Fibroblast of lung (primary cell): ENCODE measurements at regions not wholly inside any gene's neighbourhood (a gene's known extent, or its start where the extent isn't known, plus 50 kb on each side); places are given as distances from the start of the nearest gene placed in this dataset.
A peak's percentile ranks its signal among the peaks of the same experiment; 100 is the strongest.

ENCODE experiments used
- DNase-seq, 2 donors: peaks; one replicate each; pipeline versions ENCODE4 v3.0.0 to v3.0.0-alpha.2; 2010; ENCODE audit warnings: low read depth in 2 of 2
- H2AFZ ChIP-seq: 2 replicates; pipeline ENCODE4 v1.5.1; 2012; ENCODE audit warnings: low read length, control low read depth, inconsistent platforms
- H3K27ac ChIP-seq: 2 replicates; pipeline ENCODE4 v1.5.1; 2011; ENCODE audit warnings: low read length, control low read depth; ENCODE audit not compliant: insufficient read depth
- H3K27me3 ChIP-seq: 2 replicates; pipeline ENCODE4 v1.5.1; 2011; ENCODE audit warnings: mild to moderate bottlenecking, low read length; ENCODE audit not compliant: control insufficient read depth, insufficient read depth
- H3K36me3 ChIP-seq: 2 replicates; pipeline ENCODE4 v1.5.1; 2011; ENCODE audit warnings: low read length; ENCODE audit not compliant: control insufficient read depth, insufficient read depth
- H3K4me1 ChIP-seq: 2 replicates; pipeline ENCODE4 v1.5.1; 2011; ENCODE audit warnings: low read length; ENCODE audit not compliant: control insufficient read depth, insufficient read depth; ENCODE audit errors: extremely low read depth
- H3K4me2 ChIP-seq: 2 replicates; pipeline ENCODE4 v1.5.1; 2011; ENCODE audit warnings: low read length, control low read depth; ENCODE audit not compliant: insufficient read depth; ENCODE audit errors: extremely low read depth
- H3K4me3 ChIP-seq, 4 experiments: fragments of 200-600 bp in 1 of 4; sonication (generic) in 1 of 4; replicated peaks in 1 of 4; 2 replicates each; pipeline ENCODE4 v1.5.1; 2011 to 2016; ENCODE audit warnings: low read length in 4 of 4, low read depth in 3 of 4, mild to moderate bottlenecking in 3 of 4, control low read depth in 2 of 4, inconsistent platforms in 1 of 4, mixed read lengths in 1 of 4; ENCODE audit not compliant: insufficient read depth in 1 of 4; ENCODE audit errors: control extremely low read depth in 1 of 4
- H3K79me2 ChIP-seq: 2 replicates; pipeline ENCODE4 v1.5.1; 2012; ENCODE audit warnings: mild to moderate bottlenecking, low read length, inconsistent platforms; ENCODE audit not compliant: control insufficient read depth, insufficient read depth
- H3K9ac ChIP-seq: 2 replicates; pipeline ENCODE4 v1.5.1; 2011; ENCODE audit warnings: mild to moderate bottlenecking, low read length, control low read depth; ENCODE audit not compliant: insufficient read depth
- H3K9me3 ChIP-seq: 2 replicates; pipeline ENCODE4 v1.5.1; 2012; ENCODE audit warnings: low read depth, low read length; ENCODE audit not compliant: control insufficient read depth, insufficient read depth
- H4K20me1 ChIP-seq: 2 replicates; pipeline ENCODE4 v1.5.1; 2011; ENCODE audit warnings: low read length; ENCODE audit not compliant: control insufficient read depth, insufficient read depth; ENCODE audit errors: extremely low read depth
- EZH2 ChIP-seq: IDR thresholded peaks from 2 replicates; pipeline ENCODE4 v1.5.1; 2012; ENCODE audit warnings: low read length, control low read depth, mild to moderate bottlenecking; ENCODE audit errors: missing control alignments
- TF ChIP-seq, protein P1 (sequence below), 2 donors: IDR thresholded peaks in 1 of 2; conservative IDR thresholded peaks in 1 of 2; 1 replicate in 1 of 2; 2 replicates in 1 of 2; pipeline ENCODE4 v1.5.1; 2011 to 2012; ENCODE audit warnings: low read length in 2 of 2, control low read depth in 1 of 2, inconsistent platforms in 1 of 2, low read depth in 1 of 2, mild to moderate bottlenecking in 1 of 2

DNA sequence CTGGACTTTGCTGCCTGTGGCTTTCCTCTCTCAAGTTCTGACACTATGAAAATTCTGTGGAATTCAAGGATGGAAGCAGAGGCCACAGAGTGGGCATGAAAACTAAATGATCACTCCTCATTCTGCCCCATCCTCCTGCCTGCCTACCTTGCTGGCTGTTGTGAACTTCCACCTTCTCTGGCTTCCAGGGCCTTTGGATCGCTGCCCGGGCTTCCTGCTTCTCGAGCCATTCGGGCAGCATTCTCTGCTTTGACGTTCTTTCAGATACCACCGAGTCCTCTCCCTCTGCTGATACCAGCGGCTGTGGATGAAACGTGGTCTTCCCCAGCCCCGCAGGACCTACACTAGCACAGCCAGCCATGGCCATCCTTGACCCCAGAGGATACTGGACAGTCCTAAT is 327.7 kb upstream of the SLC14A2 start:
- Histone ChIP-seq H3K36me3 (no peaks in the 10 kb centered on the region), H3K4me1 (no peaks in the 10 kb centered on the region), H3K4me2 (no peak overlapping the region), H2AFZ (no peak overlapping the region), H3K79me2 (no peaks in the 10 kb centered on the region), H4K20me1 (no peaks in the 10 kb centered on the region), H3K9ac (no peak overlapping the region), H3K27me3 (no peaks in the 10 kb centered on the region), H3K4me3 (no peak overlapping the region), H3K27ac (no peak overlapping the region), H3K9me3 (no peaks in the 10 kb centered on the region)
- no peak for TF ChIP-seq EZH2
- TF ChIP-seq, protein P1, sequence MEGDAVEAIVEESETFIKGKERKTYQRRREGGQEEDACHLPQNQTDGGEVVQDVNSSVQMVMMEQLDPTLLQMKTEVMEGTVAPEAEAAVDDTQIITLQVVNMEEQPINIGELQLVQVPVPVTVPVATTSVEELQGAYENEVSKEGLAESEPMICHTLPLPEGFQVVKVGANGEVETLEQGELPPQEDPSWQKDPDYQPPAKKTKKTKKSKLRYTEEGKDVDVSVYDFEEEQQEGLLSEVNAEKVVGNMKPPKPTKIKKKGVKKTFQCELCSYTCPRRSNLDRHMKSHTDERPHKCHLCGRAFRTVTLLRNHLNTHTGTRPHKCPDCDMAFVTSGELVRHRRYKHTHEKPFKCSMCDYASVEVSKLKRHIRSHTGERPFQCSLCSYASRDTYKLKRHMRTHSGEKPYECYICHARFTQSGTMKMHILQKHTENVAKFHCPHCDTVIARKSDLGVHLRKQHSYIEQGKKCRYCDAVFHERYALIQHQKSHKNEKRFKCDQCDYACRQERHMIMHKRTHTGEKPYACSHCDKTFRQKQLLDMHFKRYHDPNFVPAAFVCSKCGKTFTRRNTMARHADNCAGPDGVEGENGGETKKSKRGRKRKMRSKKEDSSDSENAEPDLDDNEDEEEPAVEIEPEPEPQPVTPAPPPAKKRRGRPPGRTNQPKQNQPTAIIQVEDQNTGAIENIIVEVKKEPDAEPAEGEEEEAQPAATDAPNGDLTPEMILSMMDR (conservative IDR thresholded peaks at IDR 0.05 in 1 of 2, IDR thresholded peaks at IDR 0.05 in 1 of 2; ENCODE audit: low read depth in 1 of 2, low read length in 2 of 2) = no peak
- DNase-seq = no peak

DNA sequence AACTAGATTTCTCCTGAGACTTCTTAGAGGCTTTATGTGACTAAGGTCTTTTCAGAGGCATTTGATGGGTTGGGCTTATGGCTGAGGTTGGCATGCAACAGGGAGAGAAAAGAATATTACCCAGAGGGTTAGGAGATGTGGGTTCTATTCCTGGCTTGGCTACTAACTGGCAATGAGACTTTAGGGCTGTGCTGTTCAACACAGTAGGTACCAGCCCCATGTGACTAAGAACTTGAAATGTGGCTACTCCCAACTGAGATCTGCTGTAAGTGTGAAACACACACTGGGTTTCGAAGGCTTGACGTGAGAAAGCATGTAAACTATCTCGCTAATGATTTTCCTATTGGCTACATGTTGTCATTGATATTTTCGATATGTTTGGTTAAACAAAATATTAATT is 324.9 kb upstream of the SLC14A2 start:
- TF ChIP-seq, protein P1 (conservative IDR thresholded peaks at IDR 0.05 in 1 of 2, IDR thresholded peaks at IDR 0.05 in 1 of 2; ENCODE audit: low read depth in 1 of 2, low read length in 2 of 2) = no peak
- no peak for TF ChIP-seq EZH2
- Histone ChIP-seq H3K9ac (no peak overlapping the region), H4K20me1 (no peaks in the 10 kb centered on the region), H3K4me1 (no peaks in the 10 kb centered on the region), H3K36me3 (no peaks in the 10 kb centered on the region), H3K4me2 (no peak overlapping the region), H3K27ac (no peak overlapping the region), H3K27me3 (no peaks in the 10 kb centered on the region), H3K4me3 (no peak overlapping the region), H3K79me2 (no peaks in the 10 kb centered on the region), H2AFZ (no peak overlapping the region), H3K9me3 (no peaks in the 10 kb centered on the region)
- no peak for DNase-seq

DNA sequence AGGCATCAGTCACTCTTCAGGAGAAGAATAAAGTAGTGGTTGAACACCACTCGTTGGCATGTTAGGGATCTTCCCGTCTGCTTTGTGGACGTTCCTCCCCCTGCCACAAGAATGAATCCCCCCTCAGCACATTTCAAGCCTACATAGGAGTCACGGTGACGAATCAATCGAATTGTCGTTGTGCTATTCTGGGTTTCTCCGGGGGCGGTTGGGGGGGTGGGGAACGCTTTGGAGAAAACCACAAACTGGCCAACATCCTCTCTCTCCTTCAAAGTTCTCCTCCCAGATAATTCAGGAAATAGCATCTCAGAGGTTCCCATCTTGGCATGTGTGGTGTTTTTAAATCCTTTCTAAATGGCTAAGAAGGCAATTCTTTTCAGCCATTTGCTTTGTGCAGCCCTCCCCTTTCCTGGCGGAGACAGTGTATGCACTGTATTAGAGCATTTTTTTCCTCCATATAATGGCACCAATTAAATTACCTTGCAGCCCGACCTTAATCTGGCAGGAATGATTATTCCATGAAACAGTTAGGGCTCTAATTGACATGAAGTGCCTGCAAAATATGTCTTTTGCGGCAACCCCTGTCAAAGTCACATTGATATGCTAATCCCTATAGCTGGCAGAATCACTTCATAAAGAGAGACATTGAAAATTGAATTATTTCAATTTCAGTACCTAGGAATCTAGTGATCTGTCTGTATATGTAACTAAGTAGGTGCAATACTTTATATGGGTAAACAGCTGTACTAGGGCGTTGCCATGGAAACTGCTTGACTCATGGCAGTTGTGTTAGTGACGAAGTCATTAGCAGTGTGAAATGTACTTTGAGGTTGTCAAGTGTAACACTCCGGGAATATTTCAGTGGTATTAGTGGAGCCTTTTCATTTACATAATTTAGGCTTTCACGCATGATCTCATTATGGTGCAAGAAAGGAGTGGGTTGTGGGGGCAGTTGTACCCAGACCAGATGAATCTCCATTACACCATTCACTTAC is 323.4 kb upstream of the SLC14A2 start:
- Histone ChIP-seq H3K79me2 (no peaks in the 10 kb centered on the region), H4K20me1 (no peaks in the 10 kb centered on the region), H3K27ac (no peak overlapping the region), H3K4me1 (no peaks in the 10 kb centered on the region), H3K27me3 (no peaks in the 10 kb centered on the region), H3K9ac (no peak overlapping the region), H3K4me3 (no peak overlapping the region), H3K36me3 (no peaks in the 10 kb centered on the region), H3K4me2 (no peak overlapping the region), H2AFZ (no peak overlapping the region), H3K9me3 (no peaks in the 10 kb centered on the region)
- DNase-seq = peak in 1 of 2 donors; percentile 90
- no peak for TF ChIP-seq EZH2
